GM21786 (cell line): ENCODE measurements at regions not wholly inside any gene's neighbourhood (a gene's known extent, or its start where the extent isn't known, plus 50 kb on each side); places are given as distances from the start of the nearest gene placed in this dataset.

Experiments
- ATAC-seq: cut with Tn5 transposase; IDR thresholded peaks from one replicate; pipeline ENCODE4 v1.9.1; 2021; ENCODE audit not compliant: unreplicated experiment

DNA sequence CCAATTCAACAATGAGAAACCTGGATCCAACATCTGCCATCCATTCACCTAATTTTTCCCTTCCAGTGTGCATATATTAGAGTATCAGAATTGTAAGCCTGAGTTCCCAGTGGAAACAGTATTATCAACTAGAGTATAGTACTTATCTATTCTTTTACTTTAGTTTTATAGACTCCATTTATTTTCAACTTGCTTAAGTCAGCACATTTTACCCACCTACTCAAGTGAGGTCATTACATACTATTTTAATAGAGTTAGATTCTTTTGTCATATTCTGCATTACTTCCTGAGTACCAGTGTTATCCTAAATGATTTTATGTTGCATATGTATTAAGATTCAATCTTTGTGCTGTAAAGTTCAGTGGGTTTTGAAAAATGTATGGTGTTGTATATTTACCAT lies 1393.3 kb downstream of the MAT2B start:
- ATAC-seq = no peak

DNA sequence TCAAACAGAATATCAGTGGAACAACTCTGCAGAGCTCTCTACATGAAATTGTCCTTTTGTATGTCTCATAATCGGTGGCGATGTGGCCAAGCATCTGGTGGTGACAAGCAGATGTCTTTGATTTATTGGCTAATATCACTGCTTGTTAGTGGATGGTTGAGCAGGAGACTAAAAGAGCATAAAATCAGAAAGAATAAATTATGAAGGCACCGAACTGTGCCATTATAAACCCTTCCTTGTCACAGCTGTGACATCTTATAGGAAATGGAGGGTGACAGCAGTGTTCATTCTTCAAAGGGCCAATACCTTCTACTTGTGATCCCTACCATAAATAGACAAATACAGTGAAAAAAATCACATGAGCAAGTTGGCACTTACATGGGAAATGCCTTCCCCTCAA lies 1404.3 kb downstream of the MAT2B start:
- no peak for ATAC-seq

DNA sequence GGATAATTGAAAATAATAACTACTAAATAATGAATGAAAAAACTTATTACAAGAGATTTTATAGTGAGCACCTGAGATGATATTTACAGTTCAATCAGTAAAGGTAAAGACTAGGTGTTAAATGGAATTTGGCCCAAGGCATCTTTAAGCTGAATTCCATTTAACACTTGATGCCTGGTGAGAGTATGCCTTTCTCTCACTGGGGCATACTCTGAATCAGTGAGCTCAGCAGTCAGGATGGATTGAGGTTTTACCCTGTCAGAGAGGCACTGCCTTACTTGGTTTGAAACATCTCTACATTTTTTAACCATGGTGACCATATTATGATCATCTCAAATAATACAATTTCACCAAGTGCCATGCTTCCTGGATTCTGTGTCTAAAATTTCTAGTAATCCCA lies 1416.3 kb downstream of the MAT2B start:
- no peak for ATAC-seq

DNA sequence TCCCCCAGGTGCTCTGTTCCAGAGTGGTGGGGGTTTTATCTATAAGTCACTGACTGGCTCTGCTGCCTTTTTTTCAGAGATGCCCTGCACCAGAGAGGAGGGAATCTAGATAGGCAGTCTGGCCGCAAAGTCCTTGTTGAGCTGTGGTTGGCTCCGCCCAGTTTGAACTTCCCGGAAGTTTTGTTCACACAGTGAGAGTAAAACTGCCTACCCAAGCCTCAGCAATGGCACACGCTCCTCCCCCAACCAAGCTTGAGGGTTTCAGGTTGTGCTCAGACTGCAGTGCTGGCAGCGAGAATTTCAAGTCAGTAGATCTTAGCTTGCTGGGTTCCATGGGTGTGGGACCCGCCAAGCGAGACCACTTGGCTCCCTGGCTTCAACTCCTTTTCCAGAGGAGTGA lies 1428.6 kb downstream of the MAT2B start:
- no peak for ATAC-seq

DNA sequence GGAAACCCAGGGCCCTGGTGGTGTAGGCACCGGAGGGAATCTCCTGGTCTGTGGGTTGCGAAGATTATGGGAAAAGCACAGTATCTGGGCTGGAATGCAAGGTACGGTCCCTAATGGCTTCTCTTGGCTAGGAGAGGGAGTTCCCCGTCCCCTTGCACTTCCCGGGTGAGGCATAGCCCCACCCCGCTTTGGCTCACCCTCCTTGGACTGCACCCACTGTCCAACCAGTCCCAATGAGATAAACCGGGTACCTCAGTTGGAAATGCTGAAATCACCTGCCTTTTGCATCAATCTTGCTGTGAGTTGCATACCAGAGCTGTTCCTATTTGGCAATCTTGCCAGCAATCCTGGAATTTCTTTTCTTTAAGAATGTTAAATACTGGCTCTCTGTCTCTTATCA lies 1429.1 kb downstream of the MAT2B start:
- no peak for ATAC-seq

DNA sequence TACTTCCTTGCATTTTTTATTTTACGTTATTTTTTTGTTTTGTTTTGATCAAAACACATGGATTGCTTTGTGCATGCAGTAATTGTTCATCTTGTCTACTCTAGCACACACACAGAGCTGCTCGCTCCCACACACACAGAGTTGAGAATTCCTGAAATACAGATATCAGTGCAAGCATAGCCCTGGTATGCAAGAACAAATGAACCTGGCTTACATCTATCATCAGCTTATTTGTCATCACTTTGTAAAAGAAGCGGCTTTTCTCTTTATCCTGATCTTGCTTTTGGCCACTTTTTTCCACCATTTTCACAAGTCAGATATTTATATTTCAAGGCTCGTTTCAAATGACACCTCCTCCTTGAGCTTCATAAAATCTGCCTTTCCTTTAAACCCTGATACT lies 1435.7 kb downstream of the MAT2B start:
- ATAC-seq = no peak

DNA sequence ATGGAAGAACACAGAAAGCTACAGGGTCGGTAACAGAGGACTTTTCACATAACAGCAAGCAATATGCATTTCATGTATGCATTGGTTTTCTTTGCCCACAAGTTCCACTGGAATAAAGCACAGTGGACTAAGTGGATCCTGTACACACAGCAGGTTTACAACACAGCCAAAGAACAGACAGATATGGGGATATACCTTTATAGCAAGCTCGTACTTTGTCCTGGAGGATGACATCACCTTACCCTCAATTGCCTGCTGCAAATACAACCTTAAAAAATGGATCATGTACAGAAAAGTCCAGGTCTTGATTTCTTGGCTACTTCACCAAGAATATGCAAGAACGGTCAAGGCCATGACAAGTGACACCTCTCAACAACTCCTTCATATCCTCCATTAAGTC lies 1445.5 kb downstream of the MAT2B start:
- ATAC-seq = no peak

DNA sequence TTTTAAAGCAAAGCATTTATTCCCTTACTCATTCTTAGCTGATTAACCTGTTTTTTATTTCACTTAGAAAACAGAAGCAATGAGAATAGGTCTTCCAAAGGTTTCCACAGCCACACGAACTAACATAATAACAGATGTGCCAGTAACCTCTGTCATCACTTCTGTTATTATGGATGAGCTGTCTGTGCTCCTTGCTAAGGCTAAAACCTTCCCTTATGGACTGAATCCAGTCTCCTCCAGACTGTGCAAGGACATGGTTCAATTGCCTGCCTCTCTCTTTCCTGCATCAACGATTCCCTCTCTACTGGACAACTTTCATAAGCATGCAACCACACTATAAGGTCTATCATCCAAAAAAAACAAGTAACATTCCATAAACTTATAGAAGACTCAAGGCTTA lies 1446.2 kb downstream of the MAT2B start:
- no peak for ATAC-seq

DNA sequence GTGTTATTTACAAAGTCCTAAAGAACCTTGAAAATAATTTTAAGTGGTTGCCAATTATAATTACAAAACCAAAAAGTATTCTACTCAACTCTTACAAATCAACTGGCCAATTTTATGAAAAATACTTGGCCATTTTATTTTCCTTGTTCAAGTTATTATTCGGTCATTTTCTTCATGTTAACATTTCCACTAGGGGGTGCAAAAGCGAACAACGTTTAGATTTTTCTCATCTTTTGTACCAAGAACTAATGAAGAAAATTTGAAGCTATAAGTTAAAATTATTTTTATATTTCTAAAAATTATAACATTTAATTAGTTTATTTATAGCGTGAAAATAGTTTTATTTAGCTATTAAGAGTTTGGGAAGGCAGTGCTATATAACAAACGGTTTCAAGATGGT lies 1453.3 kb downstream of the MAT2B start:
- ATAC-seq = no peak

DNA sequence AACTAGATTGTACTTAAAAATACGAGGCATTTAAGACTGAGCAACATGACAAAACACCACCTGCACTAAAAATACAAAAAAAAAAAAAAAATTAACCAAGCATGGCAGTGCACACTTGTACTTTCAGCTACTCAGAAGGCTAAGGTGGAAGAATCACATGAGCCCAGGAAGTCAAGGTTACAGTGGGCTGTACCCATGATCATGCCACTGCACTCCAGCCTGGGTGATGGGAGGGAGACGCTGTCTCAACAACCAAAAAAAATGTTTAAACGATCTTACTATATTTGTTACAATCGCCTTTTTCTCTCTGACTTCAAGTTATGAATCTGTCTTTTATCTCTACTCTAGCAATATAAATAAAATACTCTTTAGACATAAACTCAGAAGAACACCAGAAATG lies 1454.3 kb downstream of the MAT2B start:
- no peak for ATAC-seq

DNA sequence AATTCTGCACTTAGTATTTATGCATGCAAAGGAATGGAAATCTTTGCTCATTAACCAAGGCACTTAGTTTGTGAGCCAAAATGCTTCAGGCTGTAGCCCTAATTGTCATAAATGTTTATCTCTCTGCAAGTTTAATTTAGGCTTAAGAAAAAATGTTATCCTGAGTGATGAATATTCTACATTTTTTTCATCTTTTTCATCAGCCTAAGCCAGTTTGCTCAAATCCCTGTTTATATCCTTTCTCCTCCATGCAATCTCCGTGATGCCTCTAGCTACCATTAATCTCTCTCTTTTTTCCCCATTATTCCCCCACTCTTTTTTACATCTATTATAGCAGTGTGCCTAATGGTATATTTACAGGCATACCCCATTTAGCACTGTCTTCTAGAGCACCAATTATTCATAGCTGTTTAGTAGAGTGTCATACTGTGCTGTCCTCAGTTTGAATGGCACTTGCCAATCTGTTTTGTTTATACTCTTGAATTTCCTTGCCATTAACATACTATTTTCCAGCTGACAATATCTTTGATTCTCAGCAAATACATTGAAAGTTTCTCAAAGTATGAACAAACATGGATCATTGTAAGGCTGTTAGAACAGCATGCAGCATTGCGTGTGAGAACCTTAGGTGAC lies 1457.0 kb downstream of the MAT2B start:
- ATAC-seq = no peak

DNA sequence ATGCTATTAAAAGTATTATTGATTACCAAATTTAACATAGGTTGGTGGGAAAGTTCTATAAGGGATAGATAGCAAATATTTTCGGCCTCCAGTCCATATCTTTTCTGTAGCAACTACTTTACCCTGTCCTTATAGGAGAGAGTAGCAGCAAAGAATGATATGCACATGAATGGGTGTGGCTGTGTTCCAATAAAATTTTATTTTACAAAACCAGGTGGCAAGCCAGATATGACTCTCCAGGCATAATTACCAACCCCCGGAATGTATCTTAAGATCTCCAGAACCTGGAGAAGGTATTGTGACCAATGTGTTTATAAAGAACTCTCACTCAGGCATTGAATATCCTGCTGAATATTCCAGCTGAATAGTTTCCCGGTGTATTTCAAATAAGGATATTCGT lies 1461.2 kb downstream of the MAT2B start:
- ATAC-seq = no peak

DNA sequence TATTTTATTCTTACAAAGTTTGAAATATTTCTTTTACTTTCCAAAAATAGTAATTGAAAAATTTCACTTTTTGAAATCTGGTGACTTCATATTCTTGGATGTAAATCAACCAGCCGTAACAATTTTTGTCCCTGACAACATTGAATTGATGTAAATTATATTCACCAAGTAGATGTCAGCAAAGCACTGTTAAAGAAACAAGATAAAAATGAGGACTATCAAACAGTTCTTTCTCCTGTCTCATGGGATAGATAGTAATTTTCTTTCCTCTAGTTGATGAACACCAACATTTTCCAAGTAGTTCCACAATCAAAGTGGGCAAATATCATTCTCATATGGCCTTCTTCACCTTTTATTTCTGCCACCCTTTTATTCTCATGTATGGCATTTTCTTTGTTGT lies 1461.9 kb downstream of the MAT2B start:
- no peak for ATAC-seq

DNA sequence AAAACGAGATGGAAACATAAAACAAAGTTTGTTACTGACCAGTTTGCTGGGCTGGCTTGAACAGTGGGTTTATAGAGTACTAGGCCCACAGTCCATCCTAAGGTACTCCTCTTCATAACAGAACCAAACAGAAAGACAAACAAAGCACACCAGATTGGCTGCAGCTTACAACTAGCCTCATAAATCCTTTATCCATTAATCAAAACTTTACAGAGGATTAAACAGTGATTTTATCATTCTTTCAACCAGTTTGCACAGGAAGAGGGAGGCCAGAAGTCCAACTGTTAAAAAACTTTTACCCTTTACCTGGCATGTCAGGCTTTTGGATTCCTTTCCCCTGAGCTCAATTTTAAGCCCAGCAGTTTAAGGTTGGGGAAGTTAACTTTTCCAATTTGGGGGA lies 1467.6 kb downstream of the MAT2B start:
- no peak for ATAC-seq

DNA sequence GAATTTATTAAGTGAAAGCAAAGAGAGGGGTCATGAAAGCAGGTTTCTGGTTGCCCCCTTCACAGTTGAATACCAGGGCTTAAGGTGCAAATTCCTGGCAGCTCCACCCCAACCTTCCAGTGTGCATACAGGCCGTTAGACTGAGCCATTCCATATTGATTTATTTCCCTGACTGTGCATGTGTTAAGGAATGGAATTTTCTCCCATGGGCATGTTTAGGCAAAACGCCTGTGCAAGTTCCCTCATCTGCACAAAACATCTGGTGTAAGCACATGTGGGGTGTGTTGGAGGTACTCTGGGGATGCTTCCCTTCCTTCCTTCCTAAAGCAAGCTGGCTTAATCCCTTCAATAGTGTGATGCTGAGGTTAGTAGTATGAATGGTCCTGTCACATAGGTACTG lies 1470.6 kb downstream of the MAT2B start:
- ATAC-seq = no peak

DNA sequence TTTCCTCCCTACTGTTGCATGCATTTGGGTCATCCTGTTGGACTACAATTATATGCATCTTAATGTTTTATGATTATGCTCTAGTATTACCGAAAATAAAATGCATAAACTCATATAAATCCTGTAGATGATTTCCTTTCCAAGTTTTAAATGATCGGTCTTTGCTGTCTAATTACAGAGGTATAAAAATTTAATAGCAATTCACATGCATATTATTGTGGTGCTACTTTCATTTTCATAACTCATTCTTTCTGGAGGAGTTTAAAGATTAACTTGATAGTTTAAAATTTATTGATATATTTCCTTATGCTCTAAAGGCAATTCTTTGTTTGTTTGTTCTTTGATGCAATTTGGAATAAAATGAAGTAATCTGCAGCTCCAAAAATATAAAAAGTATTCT lies 1475.1 kb downstream of the MAT2B start:
- ATAC-seq = no peak

DNA sequence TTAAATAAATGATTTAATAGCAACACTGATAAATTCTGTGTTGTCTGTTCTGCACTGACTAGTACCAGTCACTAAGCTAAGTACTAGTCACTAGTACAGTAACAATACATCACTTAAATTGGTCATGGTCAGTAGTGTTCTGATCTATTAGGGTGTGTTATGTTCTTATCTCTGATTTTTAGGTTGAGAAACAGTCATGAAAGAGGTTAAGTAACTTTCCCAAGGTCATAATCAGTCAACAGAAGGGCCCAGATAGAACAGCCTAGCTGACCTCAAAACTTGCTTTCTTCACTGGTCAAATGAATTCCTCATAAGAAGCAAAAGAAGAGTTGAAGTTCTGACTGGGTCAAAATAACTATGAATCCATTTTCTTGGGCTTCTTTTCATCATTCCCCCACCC lies 1492.7 kb downstream of the MAT2B start:
- no peak for ATAC-seq

DNA sequence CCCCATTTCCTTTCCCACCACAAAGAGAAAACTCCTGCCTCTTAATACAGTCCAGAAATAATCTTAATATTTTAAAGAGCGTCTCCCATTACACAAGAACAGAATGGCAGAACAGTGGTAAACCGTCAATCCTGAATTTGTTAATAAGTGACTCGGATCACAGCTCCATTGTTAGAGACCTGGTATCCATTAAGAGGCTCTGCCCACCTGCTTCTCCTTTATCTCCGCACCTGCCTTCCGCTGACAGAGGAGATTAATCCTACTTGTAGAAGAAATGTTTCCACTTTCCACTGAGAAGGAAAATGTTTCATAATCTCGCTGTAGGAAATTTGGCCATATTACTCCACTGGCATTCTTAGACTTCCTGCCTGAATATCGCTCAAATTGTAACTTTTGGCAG lies 1493.2 kb downstream of the MAT2B start:
- ATAC-seq = no peak

DNA sequence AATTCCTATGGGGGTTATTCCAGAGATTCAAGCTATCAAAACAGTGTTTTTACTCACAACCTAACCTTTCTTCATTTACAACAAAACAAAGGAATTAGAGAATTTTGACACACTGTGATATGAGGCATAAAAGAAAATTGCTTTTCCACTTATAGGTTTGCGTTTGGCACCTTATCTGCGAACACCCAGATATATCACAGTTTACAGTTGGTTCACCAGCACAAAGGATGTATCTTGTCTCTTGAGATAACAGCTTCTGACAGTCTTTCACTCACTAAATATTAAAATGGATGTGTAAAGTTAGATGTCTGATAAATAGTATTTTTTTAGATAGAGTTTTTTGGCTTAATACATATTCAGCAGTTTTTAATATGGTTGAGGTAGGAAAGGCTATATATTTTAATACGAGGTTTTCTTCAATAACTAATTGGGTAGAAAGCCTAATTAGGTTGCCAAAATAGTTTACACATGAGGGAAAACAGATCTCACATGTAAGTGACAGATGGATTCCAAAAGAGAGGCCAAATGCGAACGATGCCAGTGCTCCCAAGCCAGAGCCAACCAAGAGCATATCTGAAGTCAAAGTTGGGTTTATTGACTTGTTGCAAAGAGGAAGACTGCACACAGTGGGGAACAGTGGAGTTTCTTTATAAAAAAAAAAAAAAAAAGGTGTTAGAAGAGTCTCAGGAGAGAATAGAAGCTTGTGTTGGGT lies 1495.2 kb downstream of the MAT2B start:
- no peak for ATAC-seq

DNA sequence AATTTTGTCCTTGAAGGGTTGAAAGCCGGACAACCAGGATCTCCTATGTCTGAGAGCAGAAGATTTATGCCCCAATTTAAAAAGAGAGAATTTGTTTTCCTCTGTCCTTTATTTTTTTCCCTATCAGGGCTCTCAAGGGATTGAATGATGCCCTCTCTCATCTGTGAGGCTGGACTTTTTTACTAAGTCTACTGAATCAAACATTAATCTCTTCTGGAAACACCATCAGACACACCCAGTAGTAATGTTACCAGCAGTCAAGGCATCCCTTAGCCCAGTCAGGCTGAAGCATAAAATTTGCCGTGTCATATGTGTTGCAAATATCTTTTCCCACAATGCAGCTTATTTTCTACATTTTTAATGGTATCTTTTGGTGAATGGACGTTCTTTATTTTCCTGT lies 1497.9 kb downstream of the MAT2B start:
- ATAC-seq = no peak

DNA sequence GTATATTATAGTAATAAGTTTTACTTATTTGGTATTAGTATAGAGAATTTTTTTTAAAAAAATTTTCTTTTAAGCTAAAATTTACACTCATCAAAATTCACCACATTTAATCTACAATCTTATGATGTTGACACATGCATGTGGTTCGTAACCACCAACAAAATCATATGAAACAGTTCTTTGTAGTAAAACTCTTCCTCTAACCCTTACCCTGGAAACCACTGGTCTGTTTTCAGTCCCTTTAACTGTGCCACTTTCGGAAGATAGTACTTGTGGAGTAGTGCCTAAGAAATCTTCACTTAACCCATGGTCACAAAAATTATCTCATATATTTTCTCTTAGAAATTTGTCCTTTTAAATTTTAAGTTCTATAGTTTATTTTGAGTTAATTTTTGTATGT lies 1498.8 kb downstream of the MAT2B start:
- no peak for ATAC-seq

DNA sequence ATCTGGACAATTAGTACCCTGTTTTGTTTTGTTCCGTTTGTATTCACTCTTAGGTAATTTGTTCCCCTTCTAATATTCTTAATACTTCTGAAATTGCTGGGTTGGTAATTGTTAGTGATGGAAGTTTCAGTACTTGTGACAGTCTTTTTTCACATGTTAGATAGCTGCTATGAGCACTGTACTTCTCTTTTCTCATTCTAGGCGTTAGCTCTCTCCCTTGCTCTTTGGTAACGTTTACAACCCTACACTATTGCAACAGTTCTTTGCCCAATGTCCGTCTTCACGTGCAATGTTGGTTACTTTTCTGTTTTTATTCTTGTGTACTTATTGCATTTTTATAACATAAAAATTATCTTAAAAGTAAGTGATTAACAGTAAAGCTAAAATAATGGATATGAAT lies 1509.0 kb downstream of the MAT2B start:
- no peak for ATAC-seq

DNA sequence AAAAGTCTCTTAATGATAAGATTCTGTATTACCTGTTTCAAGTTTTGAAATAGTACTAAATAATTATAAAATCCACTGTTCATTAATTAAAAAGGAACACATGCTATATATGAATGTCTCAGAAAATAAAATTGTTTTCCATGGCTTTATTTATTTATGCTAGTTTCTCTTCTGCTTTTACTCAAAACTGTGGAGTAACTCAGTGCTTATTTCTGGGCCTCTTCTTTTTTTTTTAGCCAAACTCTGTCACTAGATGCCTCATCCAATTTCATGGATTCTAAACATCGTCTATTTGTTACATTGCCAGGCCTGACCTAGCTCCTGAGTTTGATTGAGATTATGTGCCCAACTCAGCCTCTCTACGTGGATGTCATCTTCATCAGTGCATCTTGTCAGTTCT lies 1509.7 kb downstream of the MAT2B start:
- no peak for ATAC-seq
